Trophoblast cell (in vitro differentiated cells and primary cell): ENCODE measurements at regions not wholly inside any gene's neighbourhood (a gene's known extent, or its start where the extent isn't known, plus 50 kb on each side); places are given as distances from the start of the nearest gene placed in this dataset.
"Not testable (repeated sequence)": the region's sequence is repeated elsewhere in the genome, so short reads cannot be mapped to it uniquely, and the experiment has no call there.

ENCODE experiments used
- DNase-seq, 2 donors: peaks; one replicate each; pipeline ENCODE4 v3.0.0-alpha.2; 2016
- H2AFZ ChIP-seq: 2 replicates; pipeline ENCODE4 v1.6.1; 2013; ENCODE audit warnings: low read length, moderate library complexity, mild to moderate bottlenecking; ENCODE audit not compliant: insufficient read depth, poor library complexity
- H2AK5ac ChIP-seq: 2 replicates; pipeline ENCODE4 v1.6.1; 2013; ENCODE audit warnings: mild to moderate bottlenecking, low read length
- H2BK120ac ChIP-seq: 2 replicates; pipeline ENCODE4 v1.6.1; 2013; ENCODE audit warnings: low read length, mild to moderate bottlenecking, moderate library complexity; ENCODE audit not compliant: insufficient read depth, poor library complexity
- H2BK12ac ChIP-seq: 2 replicates; pipeline ENCODE4 v1.6.1; 2013; ENCODE audit warnings: mild to moderate bottlenecking, low read length, moderate library complexity
- H2BK5ac ChIP-seq: 2 replicates; pipeline ENCODE4 v1.6.1; 2013; ENCODE audit warnings: low read length, low read depth, moderate library complexity, mild to moderate bottlenecking; ENCODE audit not compliant: poor library complexity
- H3K14ac ChIP-seq: 2 replicates; pipeline ENCODE4 v1.6.1; 2013; ENCODE audit warnings: mild to moderate bottlenecking, low read length
- H3K18ac ChIP-seq: 2 replicates; pipeline ENCODE4 v1.6.1; 2013; ENCODE audit warnings: mild to moderate bottlenecking, low read length
- H3K23ac ChIP-seq: 2 replicates; pipeline ENCODE4 v1.6.1; 2013; ENCODE audit warnings: low read length
- H3K27ac ChIP-seq: 2 replicates; pipeline ENCODE4 v1.5.1; 2013; ENCODE audit warnings: low read depth, mild to moderate bottlenecking, inconsistent platforms, low read length, moderate library complexity
- H3K27me3 ChIP-seq: 2 replicates; pipeline ENCODE4 v1.6.1; 2013; ENCODE audit warnings: inconsistent platforms, mild to moderate bottlenecking, low read length, moderate library complexity; ENCODE audit not compliant: insufficient read depth
- H3K36me3 ChIP-seq, 2 experiments: 1 replicate in 1 of 2; 2 replicates in 1 of 2; pipeline ENCODE4 v1.6.1; 2013; ENCODE audit warnings: low read length in 2 of 2, mild to moderate bottlenecking in 2 of 2, moderate library complexity in 1 of 2; ENCODE audit not compliant: insufficient read depth in 2 of 2, control insufficient read depth in 1 of 2
- H3K4ac ChIP-seq: 2 replicates; pipeline ENCODE4 v1.6.1; 2013; ENCODE audit warnings: low read depth, mild to moderate bottlenecking, low read length, moderate library complexity
- H3K4me1 ChIP-seq, 2 experiments: 1 replicate in 1 of 2; 2 replicates in 1 of 2; pipeline ENCODE4 v1.6.1; 2013; ENCODE audit warnings: low read length in 2 of 2, mild to moderate bottlenecking in 2 of 2, moderate library complexity in 1 of 2; ENCODE audit not compliant: insufficient read depth in 2 of 2, control insufficient read depth in 1 of 2
- H3K4me2 ChIP-seq: 2 replicates; pipeline ENCODE4 v1.6.1; 2013; ENCODE audit warnings: inconsistent platforms, mild to moderate bottlenecking, low read length, moderate library complexity
- H3K4me3 ChIP-seq: 2 replicates; pipeline ENCODE4 v1.5.1; 2013; ENCODE audit warnings: mild to moderate bottlenecking, low read depth, low read length, inconsistent platforms
- H3K79me1 ChIP-seq: one replicate; pipeline ENCODE4 v1.6.1; 2013; ENCODE audit warnings: low read length
- H3K79me2 ChIP-seq: 2 replicates; pipeline ENCODE4 v1.6.1; 2013; ENCODE audit warnings: low read length, mild to moderate bottlenecking; ENCODE audit not compliant: control insufficient read depth, insufficient read depth, poor library complexity
- H3K9ac ChIP-seq: 2 replicates; pipeline ENCODE4 v1.6.1; 2013; ENCODE audit warnings: mild to moderate bottlenecking, low read length
- H3K9me3 ChIP-seq: 2 replicates; pipeline ENCODE4 v1.6.1; 2013; ENCODE audit warnings: low read depth, mild to moderate bottlenecking, control low read depth, inconsistent platforms, low read length; ENCODE audit not compliant: insufficient read depth
- H4K12ac ChIP-seq: 2 replicates; pipeline ENCODE4 v1.6.1; 2013; ENCODE audit warnings: low read depth, mild to moderate bottlenecking, low read length, moderate library complexity
- H4K8ac ChIP-seq: 2 replicates; pipeline ENCODE4 v1.6.1; 2013; ENCODE audit warnings: low read depth, mild to moderate bottlenecking, low read length, moderate library complexity
- H4K91ac ChIP-seq: one replicate; pipeline ENCODE4 v1.6.1; 2013; ENCODE audit warnings: low read depth, mild to moderate bottlenecking, low read length, moderate library complexity
- WGBS: extraction: QIAGEN DNeasy Blood & Tissue Kit; methylation state at CpG from one replicate; pipeline ENCODE4 v1.1.7; 2013; ENCODE audit warnings: missing lambda C conversion rate; ENCODE audit not compliant: insufficient read length, insufficient coverage; ENCODE audit errors: extremely low coverage; 5-methylcytosine and 5-hydroxymethylcytosine counted together

GRCh38 chr7:142498364-142498763, 240.5 kb upstream of the PRSS58 start:
- Histone ChIP-seq H2BK120ac (no peak overlapping the region), H3K36me3 (no peaks in the 10 kb centered on the region), H3K79me1 (no peaks in the 10 kb centered on the region), H4K8ac (no peak overlapping the region), H2AK5ac (no peak overlapping the region), H3K79me2 (no peaks in the 10 kb centered on the region), H4K91ac (no peak overlapping the region), H3K4me3 (no peak overlapping the region), H3K4me1 (peaks cover 0 to 2% of the 10 kb centered on the region in 2 experiments), H3K27ac (no peak overlapping the region), H2BK12ac (no peak overlapping the region), H3K18ac (no peak overlapping the region), H2AFZ (no peak overlapping the region), H3K9ac (no peak overlapping the region), H3K27me3 (no peaks in the 10 kb centered on the region), H2BK5ac (no peak overlapping the region), H3K9me3 (no peaks in the 10 kb centered on the region), H3K4ac (no peak overlapping the region), H4K12ac (no peak overlapping the region), H3K14ac (no peak overlapping the region), H3K23ac (no peak overlapping the region), H3K4me2 (no peak overlapping the region)
- no CpG with 5 or more reads among the region's 1 CpG for WGBS
- DNase-seq: peak in 1 of 2 donors; percentile 80

- Histone ChIP-seq H3K4me2 (peak overlapping the region; percentile 43), H2BK120ac (no peak overlapping the region), H3K27me3 (no peaks in the 10 kb centered on the region), H3K4me1 (peaks cover 0 to 2% of the 10 kb centered on the region in 2 experiments), H2BK5ac (no peak overlapping the region), H3K4ac (no peak overlapping the region), H3K79me1 (no peaks in the 10 kb centered on the region), H2AK5ac (no peak overlapping the region), H3K23ac (no peak overlapping the region), H2BK12ac (no peak overlapping the region), H4K8ac (no peak overlapping the region), H4K12ac (no peak overlapping the region), H3K79me2 (no peaks in the 10 kb centered on the region), H2AFZ (no peak overlapping the region), H3K9ac (no peak overlapping the region), H3K27ac (no peak overlapping the region), H3K14ac (no peak overlapping the region), H3K4me3 (no peak overlapping the region), H3K9me3 (no peaks in the 10 kb centered on the region), H3K18ac (no peak overlapping the region), H4K91ac (no peak overlapping the region), H3K36me3 (no peaks in the 10 kb centered on the region)
- DNase-seq: peak; percentile 92 to 98
- WGBS: no CpG with 5 or more reads among the region's 8 CpGs
These were observed 238.7 kb upstream of the PRSS58 start for GRCh38 chr7:142496545-142496991.

GRCh38 chr7:142495879-142496278, 238.0 kb upstream of the PRSS58 start:
- not testable (repeated sequence) for H3K79me1 ChIP-seq, H3K14ac ChIP-seq, H3K18ac ChIP-seq, H2BK5ac ChIP-seq, H3K79me2 ChIP-seq, H3K9ac ChIP-seq, H4K8ac ChIP-seq, H2BK120ac ChIP-seq, H3K4me2 ChIP-seq, H3K27me3 ChIP-seq, H3K9me3 ChIP-seq, H3K36me3 ChIP-seq, H3K4me1 ChIP-seq, H3K4ac ChIP-seq, DNase-seq, H2AK5ac ChIP-seq, H3K4me3 ChIP-seq, H3K27ac ChIP-seq, H4K12ac ChIP-seq, H2AFZ ChIP-seq, H4K91ac ChIP-seq, H3K23ac ChIP-seq
- WGBS: no CpG with 5 or more reads among the region's 3 CpGs
- H2BK12ac ChIP-seq: peak overlapping the region; percentile 52

- not testable (repeated sequence) for H3K4me1 ChIP-seq, H3K23ac ChIP-seq
These were observed 237.4 kb upstream of the PRSS58 start for GRCh38 chr7:142495301-142495700.

More at GRCh38 chr7:142495301-142495700, 237.4 kb upstream of the PRSS58 start:
- not testable (repeated sequence) for H2BK120ac ChIP-seq, H2AK5ac ChIP-seq, H2BK5ac ChIP-seq, H3K27ac ChIP-seq, H3K79me2 ChIP-seq, H3K79me1 ChIP-seq, H3K4me2 ChIP-seq, H3K4me3 ChIP-seq, H4K8ac ChIP-seq, H3K9me3 ChIP-seq, DNase-seq, H3K9ac ChIP-seq, H3K36me3 ChIP-seq, H2AFZ ChIP-seq, H2BK12ac ChIP-seq, H3K18ac ChIP-seq, H3K4ac ChIP-seq, H4K12ac ChIP-seq, H3K14ac ChIP-seq, H4K91ac ChIP-seq, H3K27me3 ChIP-seq
